NCI-H226 (cell line): ENCODE measurements at regions not wholly inside any gene's neighbourhood (a gene's known extent, or its start where the extent isn't known, plus 50 kb on each side); places are given as distances from the start of the nearest gene placed in this dataset.
"Not testable (repeated sequence)": the region's sequence is repeated elsewhere in the genome, so short reads cannot be mapped to it uniquely, and the experiment has no call there.

Experiments
- DNase-seq: peaks from one replicate; pipeline ENCODE4 v3.0.0-alpha.2; 2015

GRCh38 chr20:47443060-47443459 lies 58.6 kb upstream of the NCOA3 start:
- DNase-seq, result not testable (repeated sequence)

- DNase-seq, result no peak
Measured at GRCh38 chr20:47444584-47444983, 57.1 kb upstream of the NCOA3 start.

- DNase-seq, result no peak
Measured at GRCh38 chr20:47445291-47445690, 56.4 kb upstream of the NCOA3 start.

- DNase-seq, result not testable (repeated sequence)
Measured at GRCh38 chr20:47447350-47448296, 54.1 kb upstream of the NCOA3 start.

- DNase-seq, result no peak
Measured at GRCh38 chr20:47448429-47448828, 53.3 kb upstream of the NCOA3 start.

GRCh38 chr20:47451602-47451904 lies 50.1 kb upstream of the NCOA3 start:
- no peak for DNase-seq
